ENCODE measurements at regions not wholly inside any gene's neighbourhood (a gene's known extent, or its start where the extent isn't known, plus 50 kb on each side); places are given as distances from the start of the nearest gene placed in this dataset.
"Not testable (repeated sequence)": the region's sequence is repeated elsewhere in the genome, so short reads cannot be mapped to it uniquely, and the experiment has no call there.

- no peak overlapping the region for H3K9ac ChIP-seq
- no peak for TF ChIP-seq Cebpa-rat (IDR thresholded peaks at IDR 0.05)
- H3K4me1 ChIP-seq, result no peaks in the 10 kb centered on the region
- no peak overlapping the region for H3K4me2 ChIP-seq
- no peaks in the 10 kb centered on the region for H3K36me3 ChIP-seq
- no peaks in the 10 kb centered on the region for H3K9me3 ChIP-seq
- no peaks in the 10 kb centered on the region for H4K20me1 ChIP-seq
- H3K27me3 ChIP-seq, result no peaks in the 10 kb centered on the region
- H3K4me3 ChIP-seq, result no peak overlapping the region
- no peak overlapping the region for H3K27ac ChIP-seq
These were observed 122.1 kb upstream of the LYPLAL1 start for GRCh38 chr1:219051547-219051946.

- TF ChIP-seq Cebpa-rat (IDR thresholded peaks at IDR 0.05), result no peak
- no peaks in the 10 kb centered on the region for H3K27me3 ChIP-seq
- no peaks in the 10 kb centered on the region for H3K36me3 ChIP-seq
These were observed 114.5 kb upstream of the LYPLAL1 start for GRCh38 chr1:219058891-219059820.

GRCh38 chr1:219060798-219061197 is 112.9 kb upstream of the LYPLAL1 start:
- H3K27me3 ChIP-seq, result no peaks in the 10 kb centered on the region
- no peak for TF ChIP-seq Cebpa-rat (IDR thresholded peaks at IDR 0.05)
- H4K20me1 ChIP-seq, result no peaks in the 10 kb centered on the region
- no peaks in the 10 kb centered on the region for H3K36me3 ChIP-seq
- no peak overlapping the region for H3K9ac ChIP-seq
- no peaks in the 10 kb centered on the region for H3K9me3 ChIP-seq
- no peak overlapping the region for H3K4me2 ChIP-seq
- no peak overlapping the region for H3K4me3 ChIP-seq
- H3K4me1 ChIP-seq, result no peaks in the 10 kb centered on the region
- no peak overlapping the region for H3K27ac ChIP-seq

More at GRCh38 chr1:219058891-219059820, 114.5 kb upstream of the LYPLAL1 start:
- no peaks in the 10 kb centered on the region for H3K9me3 ChIP-seq
- no peaks in the 10 kb centered on the region for H3K4me1 ChIP-seq
- H3K27ac ChIP-seq, result no peak overlapping the region
- H3K9ac ChIP-seq, result no peak overlapping the region
- no peak overlapping the region for H3K4me3 ChIP-seq
- H4K20me1 ChIP-seq, result no peaks in the 10 kb centered on the region
- no peak overlapping the region for H3K4me2 ChIP-seq

GRCh38 chr1:219062161-219062560 is 111.5 kb upstream of the LYPLAL1 start:
- Histone ChIP-seq H3K9ac (no peak overlapping the region), H4K20me1 (no peaks in the 10 kb centered on the region), H3K36me3 (no peaks in the 10 kb centered on the region), H3K27ac (no peak overlapping the region), H3K4me3 (no peak overlapping the region), H3K4me2 (no peak overlapping the region), H3K9me3 (no peaks in the 10 kb centered on the region), H3K27me3 (no peaks in the 10 kb centered on the region), H3K4me1 (no peaks in the 10 kb centered on the region)
- no peak for TF ChIP-seq Cebpa-rat (IDR thresholded peaks at IDR 0.05)

DNA sequence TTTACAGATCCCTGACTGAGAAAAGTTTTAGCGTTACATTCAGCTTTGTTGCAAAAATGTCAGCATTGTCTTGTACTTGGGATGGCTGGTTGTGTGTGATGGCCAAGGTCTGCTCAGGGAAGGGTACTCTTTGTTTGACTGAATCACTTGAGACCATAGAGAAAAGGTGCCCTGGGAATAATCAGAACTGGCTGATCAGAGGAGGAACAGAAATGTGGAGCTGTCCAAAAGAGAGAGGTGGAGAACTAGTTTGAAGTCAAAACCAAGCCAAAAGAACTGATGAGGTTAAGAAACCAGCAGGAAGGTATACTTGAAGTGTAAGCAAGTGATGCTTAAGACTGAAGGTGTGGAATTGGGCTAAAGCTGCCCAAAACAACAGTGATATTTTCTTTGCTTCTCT is 107.6 kb upstream of the LYPLAL1 start:
- H3K36me3 ChIP-seq, result no peaks in the 10 kb centered on the region
- H3K9ac ChIP-seq, result no peak overlapping the region
- no peak overlapping the region for H3K4me3 ChIP-seq
- H3K4me2 ChIP-seq, result no peak overlapping the region
- H4K20me1 ChIP-seq, result no peaks in the 10 kb centered on the region
- no peaks in the 10 kb centered on the region for H3K9me3 ChIP-seq
- H3K4me1 ChIP-seq, result no peaks in the 10 kb centered on the region
- no peaks in the 10 kb centered on the region for H3K27me3 ChIP-seq
- H3K27ac ChIP-seq, result no peak overlapping the region
- no peak for TF ChIP-seq Cebpa-rat (IDR thresholded peaks at IDR 0.05)

- Histone ChIP-seq H3K4me2 (no peak overlapping the region), H3K27me3 (no peaks in the 10 kb centered on the region), H3K27ac (no peak overlapping the region), H3K9ac (no peak overlapping the region), H3K4me1 (no peaks in the 10 kb centered on the region), H3K4me3 (no peak overlapping the region), H3K9me3 (no peaks in the 10 kb centered on the region), H3K36me3 (no peaks in the 10 kb centered on the region), H4K20me1 (no peaks in the 10 kb centered on the region)
- TF ChIP-seq Cebpa-rat (IDR thresholded peaks at IDR 0.05), result no peak
These were observed 106.9 kb upstream of the LYPLAL1 start for GRCh38 chr1:219066631-219067349.

- Histone ChIP-seq H3K4me3 (no peak overlapping the region), H3K36me3 (no peaks in the 10 kb centered on the region), H3K27ac (no peak overlapping the region), H3K4me1 (no peaks in the 10 kb centered on the region), H3K9ac (no peak overlapping the region), H3K9me3 (0 out of 2 replicates have a peak, but pooled peaks cover 2% of the 10 kb centered on the region), H4K20me1 (no peaks in the 10 kb centered on the region), H3K4me2 (no peak overlapping the region), H3K27me3 (no peaks in the 10 kb centered on the region)
- TF ChIP-seq Cebpa-rat (IDR thresholded peaks at IDR 0.05), result no peak
These were observed 106.3 kb upstream of the LYPLAL1 start for GRCh38 chr1:219067350-219067712.

DNA sequence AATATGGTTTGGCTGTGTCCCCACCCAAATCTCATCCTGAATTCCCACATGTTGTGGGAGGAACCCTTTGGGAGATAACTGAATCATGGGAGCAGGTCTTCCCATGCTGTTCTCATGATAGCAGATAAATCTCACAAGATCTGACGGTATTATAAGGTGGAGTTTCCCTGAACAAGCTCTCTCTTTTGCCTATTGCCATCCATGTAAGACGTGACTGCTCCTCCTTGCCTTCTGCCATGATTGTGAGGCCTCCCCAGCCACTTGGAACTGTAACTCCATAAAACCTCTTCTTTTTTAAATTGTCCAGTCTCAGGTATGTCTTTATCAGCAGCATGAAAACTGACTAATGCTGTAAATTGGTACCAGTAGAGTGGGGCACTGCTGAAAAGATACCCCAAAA is 103.3 kb upstream of the LYPLAL1 start:
- not testable (repeated sequence) for H3K9me3 ChIP-seq, H3K9ac ChIP-seq, H3K4me1 ChIP-seq, H3K36me3 ChIP-seq, H4K20me1 ChIP-seq, H3K27me3 ChIP-seq, H3K4me3 ChIP-seq, H3K27ac ChIP-seq, H3K4me2 ChIP-seq

DNA sequence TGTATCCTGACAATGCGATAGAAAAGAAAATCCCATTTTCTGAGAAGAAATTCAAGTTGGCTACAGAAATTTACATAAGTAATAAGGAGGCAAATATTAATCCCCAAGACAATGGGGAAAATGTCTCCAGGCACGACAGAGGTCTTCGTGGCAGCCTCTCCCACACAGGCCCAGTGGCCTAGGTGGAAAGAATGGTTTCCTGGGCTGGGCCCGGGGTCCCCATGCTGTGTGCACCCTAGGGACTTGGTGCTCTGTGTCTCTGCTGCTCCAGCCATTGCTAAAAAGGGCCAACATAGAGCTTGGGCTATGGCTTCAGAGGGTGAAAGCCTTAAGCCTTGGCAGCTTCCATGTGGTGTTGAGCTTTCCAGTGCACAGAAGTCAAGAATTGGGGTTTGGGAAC is 102.5 kb upstream of the LYPLAL1 start:
- Histone ChIP-seq H3K27ac (no peak overlapping the region), H3K9ac (no peak overlapping the region), H3K9me3 (0 out of 2 replicates have a peak, but pooled peaks cover 3% of the 10 kb centered on the region), H3K4me2 (no peak overlapping the region), H3K27me3 (no peaks in the 10 kb centered on the region), H4K20me1 (no peaks in the 10 kb centered on the region), H3K4me1 (no peaks in the 10 kb centered on the region), H3K36me3 (no peaks in the 10 kb centered on the region), H3K4me3 (no peak overlapping the region)
- TF ChIP-seq Cebpa-rat (IDR thresholded peaks at IDR 0.05), result no peak

DNA sequence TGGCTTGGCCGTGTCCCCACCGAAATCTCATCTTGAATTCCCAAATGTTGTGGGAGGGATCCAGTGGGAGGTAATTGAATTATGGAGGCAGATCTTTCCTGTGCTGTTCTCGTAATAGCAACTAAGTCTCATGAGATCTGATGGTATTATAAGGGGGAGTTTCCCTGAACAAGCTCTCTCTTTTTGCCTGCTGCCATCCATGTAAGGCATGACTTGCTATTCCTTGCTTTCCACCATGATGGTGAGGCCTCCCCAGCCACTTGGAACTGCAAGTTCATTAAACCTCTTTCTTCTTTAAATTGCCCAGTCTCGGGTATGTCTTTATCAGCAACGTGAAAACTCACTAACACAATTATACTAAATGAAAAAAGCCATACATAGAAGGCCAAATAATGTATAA is 101.3 kb upstream of the LYPLAL1 start:
- Histone ChIP-seq H4K20me1 (no peaks in the 10 kb centered on the region), H3K4me3 (no peak overlapping the region), H3K4me1 (no peaks in the 10 kb centered on the region), H3K9ac (no peak overlapping the region), H3K4me2 (no peak overlapping the region), H3K27ac (no peak overlapping the region), H3K27me3 (no peaks in the 10 kb centered on the region), H3K36me3 (no peaks in the 10 kb centered on the region), H3K9me3 (0 out of 2 replicates have a peak, but pooled peaks cover 3% of the 10 kb centered on the region)
- no peak for TF ChIP-seq Cebpa-rat (IDR thresholded peaks at IDR 0.05)
